Liver (tissue), 8 donors: ENCODE measurements at regions not wholly inside any gene's neighbourhood (a gene's known extent, or its start where the extent isn't known, plus 50 kb on each side); places are given as distances from the start of the nearest gene placed in this dataset.

Experiments
- DNase-seq: peaks from one replicate; pipeline ENCODE4 v3.0.0-alpha.2; 2017; ENCODE audit warnings: low spot score
- H3K27ac ChIP-seq, 2 donors: one replicate each; pipeline ENCODE4 v1.7.0; 2013; ENCODE audit warnings: inconsistent platforms in 2 of 2, low read length in 2 of 2, control low read depth in 1 of 2, low read depth in 1 of 2, mild to moderate bottlenecking in 1 of 2
- H3K27me3 ChIP-seq, 4 donors: one replicate each; pipeline versions ENCODE4 v1.6.1 to v1.7.0; 2013; ENCODE audit warnings: low read length in 3 of 4, inconsistent platforms in 1 of 4, mild to moderate bottlenecking in 1 of 4, moderate library complexity in 1 of 4; ENCODE audit not compliant: control insufficient read depth in 4 of 4, insufficient read depth in 4 of 4
- H3K36me3 ChIP-seq, 4 donors: one replicate each; pipeline versions ENCODE4 v1.6.1 to v1.7.0; 2013; ENCODE audit warnings: low read length in 3 of 4, mild to moderate bottlenecking in 3 of 4, low read depth in 1 of 4, moderate library complexity in 1 of 4; ENCODE audit not compliant: control insufficient read depth in 4 of 4, insufficient read depth in 3 of 4
- H3K4me1 ChIP-seq, 4 donors: one replicate each; pipeline versions ENCODE4 v1.6.1 to v1.7.0; 2013; ENCODE audit warnings: low read length in 3 of 4, mild to moderate bottlenecking in 3 of 4, moderate library complexity in 1 of 4; ENCODE audit not compliant: control insufficient read depth in 4 of 4, insufficient read depth in 4 of 4
- H3K4me3 ChIP-seq, 3 donors: one replicate each; pipeline versions ENCODE4 v1.6.1 to v1.7.0; 2013; ENCODE audit warnings: low read length in 3 of 3, control low read depth in 1 of 3, low read depth in 1 of 3, mild to moderate bottlenecking in 1 of 3
- H3K9ac ChIP-seq, 2 donors: one replicate each; pipeline ENCODE4 v1.7.0; 2013; ENCODE audit warnings: low read length in 2 of 2, mild to moderate bottlenecking in 2 of 2, moderate library complexity in 2 of 2, control low read depth in 1 of 2, low read depth in 1 of 2
- H3K9me3 ChIP-seq, 4 donors: one replicate each; pipeline versions ENCODE4 v1.6.1 to v1.7.0; 2013; ENCODE audit warnings: low read length in 3 of 4; ENCODE audit not compliant: control insufficient read depth in 4 of 4
- ATF3 ChIP-seq: IDR thresholded peaks from 2 replicates; pipeline ENCODE4 v1.6.1; 2016; ENCODE audit warnings: antibody characterized with exemption
- CTCF ChIP-seq: fragments of 150-350 bp; IDR thresholded peaks from 2 replicates; pipeline ENCODE4 v1.5.1; 2017; ENCODE audit warnings: improper control_type of control experiment, low read depth, low read length; ENCODE audit not compliant: missing input control
- FOXA2 ChIP-seq: IDR thresholded peaks from 2 replicates; pipeline ENCODE4 v1.6.1; 2016; ENCODE audit warnings: antibody characterized with exemption
- GABPA ChIP-seq, 2 donors: IDR thresholded peaks in 1 of 2; conservative IDR thresholded peaks in 1 of 2; 2 replicates each; pipeline ENCODE4 v1.6.1; 2016; ENCODE audit warnings: antibody characterized with exemption in 2 of 2, mild to moderate bottlenecking in 1 of 2, moderate library complexity in 1 of 2
- HNF4G ChIP-seq: IDR thresholded peaks from 2 replicates; pipeline ENCODE4 v1.6.1; 2016; ENCODE audit warnings: antibody characterized with exemption
- JUND ChIP-seq, 2 donors: IDR thresholded peaks; 2 replicates each; pipeline ENCODE4 v1.6.1; 2016; ENCODE audit warnings: antibody characterized with exemption in 2 of 2
- REST ChIP-seq: IDR thresholded peaks from 2 replicates; pipeline ENCODE4 v1.6.1; 2016; ENCODE audit warnings: antibody characterized with exemption, mild to moderate bottlenecking
- RXRA ChIP-seq, 2 donors: IDR thresholded peaks; 2 replicates each; pipeline ENCODE4 v1.6.1; 2017 to 2018; ENCODE audit warnings: antibody characterized with exemption in 2 of 2, mild to moderate bottlenecking in 1 of 2
- SP1 ChIP-seq: IDR thresholded peaks from 2 replicates; pipeline ENCODE4 v1.6.1; 2018; ENCODE audit warnings: antibody characterized with exemption, mild to moderate bottlenecking
- TAF1 ChIP-seq: conservative IDR thresholded peaks from 2 replicates; pipeline ENCODE4 v1.6.1; 2016; ENCODE audit warnings: antibody characterized with exemption, mild to moderate bottlenecking
- YY1 ChIP-seq: IDR thresholded peaks from 2 replicates; pipeline ENCODE4 v1.6.1; 2016; ENCODE audit warnings: antibody characterized with exemption, mild to moderate bottlenecking
- ZBTB33 ChIP-seq: IDR thresholded peaks from 2 replicates; pipeline ENCODE4 v1.6.1; 2016; ENCODE audit warnings: antibody characterized with exemption
- WGBS: extraction: QIAGEN DNeasy Blood & Tissue Kit; methylation state at CpG from one replicate; pipeline ENCODE4 v1.1.7; 2013; 5-methylcytosine and 5-hydroxymethylcytosine counted together
- donor health status: healthy.
- donor health status: healthy.
- donor health status: healthy.
- donor health status: healthy.
- donor health status: healthy.

GRCh38 chr4:147052361-147052760 lies 106.7 kb upstream of the TTC29 start (continued):
- TF ChIP-seq CTCF = no peak
- TF ChIP-seq JUND (IDR thresholded peaks at IDR 0.05) = no peak

GRCh38 chr4:147054228-147054872 lies 108.7 kb upstream of the TTC29 start:
- Histone ChIP-seq H3K4me1 (no peaks in the 10 kb centered on the region), H3K9me3 (no peaks in the 10 kb centered on the region), H3K27me3 (peaks cover 0 to 2% (median 0%) of the 10 kb centered on the region in 4 donors), H3K36me3 (no peaks in the 10 kb centered on the region), H3K27ac (no peak overlapping the region), H3K4me3 (no peak overlapping the region), H3K9ac (no peak overlapping the region)
- 63% methylated on average over 2 of the region's 2 CpGs for WGBS
- DNase-seq = no peak
- TF ChIP-seq FOXA2 (no peak), HNF4G (no peak), REST (no peak), JUND (IDR thresholded peaks at IDR 0.05) (no peak), YY1 (no peak), GABPA (IDR thresholded peaks at IDR 0.05 in 1 of 2, conservative IDR thresholded peaks at IDR 0.05 in 1 of 2) (no peak), TAF1 (no peak), ATF3 (no peak)

- peak overlapping the region; percentile 17 to 66 for H3K9ac ChIP-seq
- WGBS = 42% methylated on average over 3 of the region's 3 CpGs
- no peak for DNase-seq
- H3K36me3 ChIP-seq = no peaks in the 10 kb centered on the region
- no peaks in the 10 kb centered on the region for H3K9me3 ChIP-seq
- H3K27me3 ChIP-seq = no peaks in the 10 kb centered on the region
- no peaks in the 10 kb centered on the region for H3K4me1 ChIP-seq
- no peak overlapping the region for H3K27ac ChIP-seq
- peak overlapping the region; percentile 15 to 55 (median 36) for H3K4me3 ChIP-seq
- no peak for TF ChIP-seq ATF3
- TF ChIP-seq SP1 = no peak
- no peak for TF ChIP-seq CTCF
- no peak for TF ChIP-seq HNF4G
- no peak for TF ChIP-seq REST
- TF ChIP-seq GABPA (IDR thresholded peaks at IDR 0.05 in 1 of 2, conservative IDR thresholded peaks at IDR 0.05 in 1 of 2) = no peak
- TF ChIP-seq FOXA2 = no peak
- no peak for TF ChIP-seq RXRA (IDR thresholded peaks at IDR 0.05)
- no peak for TF ChIP-seq ZBTB33
- TF ChIP-seq TAF1 = no peak
Measured at GRCh38 chr4:147056940-147057610, 111.4 kb upstream of the TTC29 start.
